NCI-H774 (cell line): ENCODE measurements at regions not wholly inside any gene's neighbourhood (a gene's known extent, or its start where the extent isn't known, plus 50 kb on each side); places are given as distances from the start of the nearest gene placed in this dataset.

Source experiments
- DNase-seq: peaks from one replicate; lab custom pipeline; 2025; lab: John Stamatoyannopoulos, UW

DNA sequence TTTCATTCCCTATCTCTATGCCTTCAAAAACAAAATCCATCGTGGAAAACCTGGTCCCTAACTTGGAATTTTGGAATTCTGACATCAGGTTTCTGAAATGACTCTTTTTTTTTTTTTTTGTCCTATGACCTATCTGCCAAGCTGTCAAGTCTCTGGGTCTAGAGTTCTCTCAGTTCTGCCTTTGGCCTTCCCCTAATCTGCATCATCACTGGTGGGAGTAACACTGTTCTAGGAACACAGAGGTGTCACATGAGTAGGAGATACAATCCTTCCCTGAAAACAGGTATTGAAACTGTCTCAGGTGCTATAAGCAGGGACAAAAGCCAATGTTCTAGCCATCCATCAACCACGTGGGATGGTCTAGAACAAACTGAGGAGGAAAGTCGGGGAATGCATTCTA, 142.0 kb upstream of the ATP1B1 start:
- no peak for DNase-seq

DNA sequence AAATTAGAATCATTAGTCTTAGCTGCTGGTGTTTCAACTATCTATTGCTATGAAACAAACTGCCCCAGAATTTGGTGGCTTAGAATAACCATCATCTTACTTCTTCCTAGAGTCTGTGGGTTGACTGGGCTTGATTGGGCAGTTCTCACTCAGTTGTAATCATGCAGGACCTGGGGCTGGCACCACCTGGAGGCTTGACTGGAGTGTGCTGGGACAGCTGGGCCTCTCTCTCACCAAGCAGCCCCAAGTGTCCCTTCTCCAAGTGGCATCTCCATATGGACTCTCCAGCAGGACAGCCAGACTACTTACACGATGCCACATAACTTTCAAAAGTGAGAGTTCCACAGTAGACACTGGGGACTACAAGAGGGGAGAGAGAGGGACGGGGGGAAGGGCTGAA, 140.3 kb upstream of the ATP1B1 start:
- no peak for DNase-seq

DNA sequence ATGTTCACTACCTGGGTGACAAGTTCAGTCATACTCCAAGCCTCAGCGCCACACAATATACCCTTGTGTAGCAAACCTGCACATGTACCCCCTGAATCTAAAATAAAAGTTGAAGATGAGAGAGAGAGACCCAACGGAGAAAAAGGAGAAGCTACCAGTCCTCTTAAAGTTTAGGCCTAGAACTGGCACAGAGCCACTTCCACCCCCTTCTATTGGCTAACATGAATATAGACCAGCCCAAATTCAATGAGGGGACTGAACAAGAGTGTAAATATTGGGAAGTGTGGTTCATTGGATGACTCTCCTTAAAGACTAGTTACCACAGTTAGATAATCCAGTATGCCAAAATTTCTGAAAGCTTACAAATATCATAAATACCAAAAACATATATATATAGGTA, 139.9 kb upstream of the ATP1B1 start:
- DNase-seq, result no peak

GRCh38 chr1:168970926-168971659, 135.4 kb upstream of the ATP1B1 start:
- DNase-seq, result no peak

GRCh38 chr1:168972225-168972624, 134.3 kb upstream of the ATP1B1 start:
- no peak for DNase-seq

DNA sequence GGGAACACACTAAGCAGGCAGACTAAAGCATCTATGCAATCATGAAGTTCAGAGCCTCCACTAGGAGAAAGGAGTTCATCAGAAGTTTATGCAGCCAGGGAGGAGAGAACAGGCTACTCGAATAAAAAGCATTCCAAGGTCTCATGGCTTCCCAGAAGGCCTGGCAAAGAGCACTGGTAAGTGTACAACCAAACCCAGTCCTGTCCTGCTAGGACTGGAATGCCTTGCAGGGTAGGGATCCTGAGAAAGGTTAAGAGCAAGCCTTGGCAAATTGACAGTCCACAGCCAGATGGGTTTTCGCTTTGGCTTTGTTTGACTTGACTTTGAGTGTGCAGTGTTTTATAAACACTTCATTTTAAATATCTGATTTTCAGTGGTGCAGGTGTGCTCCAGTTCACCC, 133.6 kb upstream of the ATP1B1 start:
- peak; percentile 41 for DNase-seq

GRCh38 chr1:168974117-168974516, 132.4 kb upstream of the ATP1B1 start:
- no peak for DNase-seq

- DNase-seq, result no peak
Observed at GRCh38 chr1:168974611-168975010, 131.9 kb upstream of the ATP1B1 start.

GRCh38 chr1:168976267-168976666, 130.2 kb upstream of the ATP1B1 start:
- no peak for DNase-seq

DNA sequence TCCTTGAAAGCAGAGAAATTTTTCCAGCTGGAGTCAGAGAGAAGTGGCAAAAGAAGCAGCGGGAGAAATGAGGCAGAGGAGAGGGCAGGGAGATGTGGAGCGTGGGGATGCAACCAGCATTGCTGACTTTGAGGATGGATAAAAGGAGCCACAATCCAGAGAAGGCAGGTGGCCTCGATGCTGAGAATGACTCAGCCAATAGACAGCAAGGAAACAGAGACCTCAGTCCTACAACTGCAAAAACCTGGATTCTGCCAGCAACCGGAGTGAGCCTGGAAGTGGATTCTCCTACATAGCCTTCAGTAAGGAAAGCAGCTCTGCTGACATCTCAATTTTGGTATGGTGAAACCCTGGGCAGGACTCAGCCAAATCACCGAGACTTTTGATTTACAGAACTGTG, 128.9 kb upstream of the ATP1B1 start:
- no peak for DNase-seq

- no peak for DNase-seq
Observed at GRCh38 chr1:168979276-168979675, 127.2 kb upstream of the ATP1B1 start.

- DNase-seq, result no peak
Observed at GRCh38 chr1:168980180-168980579, 126.3 kb upstream of the ATP1B1 start.

DNA sequence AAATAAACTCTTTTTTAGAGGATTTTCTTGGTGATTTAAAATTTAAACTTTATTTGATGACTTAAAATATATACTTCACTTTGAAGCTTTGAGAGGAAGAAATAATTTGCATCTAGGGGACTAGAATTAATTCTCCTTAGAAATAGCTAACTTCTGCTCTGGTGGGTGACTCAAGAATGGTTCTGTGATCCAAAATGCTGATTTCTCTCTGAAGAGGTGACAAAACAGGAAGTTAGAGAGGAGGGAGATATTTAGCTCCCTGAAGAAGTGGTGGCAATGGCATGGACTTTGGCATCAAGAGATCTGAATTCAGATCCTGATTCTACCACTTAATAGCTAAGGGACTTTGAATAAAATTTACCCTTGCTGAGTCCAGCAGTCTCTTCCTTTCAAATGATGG, 125.8 kb upstream of the ATP1B1 start:
- DNase-seq, result no peak

GRCh38 chr1:168982778-168983177, 123.7 kb upstream of the ATP1B1 start:
- no peak for DNase-seq

DNA sequence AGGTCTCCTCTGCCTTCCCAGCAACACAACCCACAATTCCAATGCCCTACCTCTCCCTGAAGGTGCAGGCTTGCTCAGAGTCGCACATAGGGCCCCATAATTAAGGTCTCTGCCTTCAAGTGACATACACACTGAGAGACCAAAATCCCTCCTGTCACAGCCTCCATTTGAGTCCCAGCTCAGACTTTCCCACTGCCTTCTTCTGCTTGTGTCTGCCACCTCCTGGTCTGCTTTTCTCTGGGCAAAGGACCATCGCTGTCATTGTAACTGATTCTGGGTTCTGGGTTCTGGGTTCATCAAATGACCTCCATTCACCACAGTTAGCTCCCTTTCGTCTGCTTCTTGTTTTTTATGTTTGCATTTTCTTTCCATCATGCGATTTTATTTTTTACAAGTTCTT, 119.2 kb upstream of the ATP1B1 start:
- DNase-seq, result no peak

DNA sequence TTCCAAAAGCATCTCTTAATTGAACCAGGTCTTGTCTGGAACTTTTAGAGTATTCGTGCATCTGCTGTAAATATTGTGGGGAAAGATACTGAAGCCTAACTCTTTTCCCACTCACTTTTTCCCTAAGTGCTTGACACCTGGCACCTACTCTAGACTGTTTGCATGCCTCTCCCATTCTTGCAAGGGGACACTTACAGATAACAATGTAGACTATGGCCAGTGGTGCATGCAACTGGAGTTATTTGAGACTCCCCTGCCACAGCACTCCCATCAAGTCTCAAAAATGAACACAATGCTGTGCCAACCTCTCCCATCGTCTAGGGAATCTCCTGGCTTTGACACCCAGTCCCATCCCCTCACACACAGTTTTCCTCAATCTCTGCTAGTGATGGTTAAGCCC, 118.6 kb upstream of the ATP1B1 start:
- DNase-seq, result no peak

DNA sequence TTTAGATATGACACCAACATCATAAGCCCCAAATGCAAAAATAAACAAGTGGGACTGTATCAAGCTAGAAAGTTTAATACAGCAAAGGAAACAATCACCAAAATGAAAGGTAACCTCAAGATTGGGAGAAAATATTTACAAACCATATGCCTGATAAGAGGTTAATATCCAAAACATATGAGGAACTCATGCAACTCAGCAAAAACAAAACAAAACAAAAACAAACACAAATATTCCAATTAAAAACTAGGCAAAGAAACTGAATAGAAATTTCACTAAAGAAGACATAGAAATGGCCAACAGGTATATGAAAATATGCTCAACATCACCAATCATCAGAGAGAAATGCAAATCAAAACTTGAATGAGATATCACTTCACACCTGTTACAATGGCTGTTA, 116.5 kb upstream of the ATP1B1 start:
- no peak for DNase-seq

DNA sequence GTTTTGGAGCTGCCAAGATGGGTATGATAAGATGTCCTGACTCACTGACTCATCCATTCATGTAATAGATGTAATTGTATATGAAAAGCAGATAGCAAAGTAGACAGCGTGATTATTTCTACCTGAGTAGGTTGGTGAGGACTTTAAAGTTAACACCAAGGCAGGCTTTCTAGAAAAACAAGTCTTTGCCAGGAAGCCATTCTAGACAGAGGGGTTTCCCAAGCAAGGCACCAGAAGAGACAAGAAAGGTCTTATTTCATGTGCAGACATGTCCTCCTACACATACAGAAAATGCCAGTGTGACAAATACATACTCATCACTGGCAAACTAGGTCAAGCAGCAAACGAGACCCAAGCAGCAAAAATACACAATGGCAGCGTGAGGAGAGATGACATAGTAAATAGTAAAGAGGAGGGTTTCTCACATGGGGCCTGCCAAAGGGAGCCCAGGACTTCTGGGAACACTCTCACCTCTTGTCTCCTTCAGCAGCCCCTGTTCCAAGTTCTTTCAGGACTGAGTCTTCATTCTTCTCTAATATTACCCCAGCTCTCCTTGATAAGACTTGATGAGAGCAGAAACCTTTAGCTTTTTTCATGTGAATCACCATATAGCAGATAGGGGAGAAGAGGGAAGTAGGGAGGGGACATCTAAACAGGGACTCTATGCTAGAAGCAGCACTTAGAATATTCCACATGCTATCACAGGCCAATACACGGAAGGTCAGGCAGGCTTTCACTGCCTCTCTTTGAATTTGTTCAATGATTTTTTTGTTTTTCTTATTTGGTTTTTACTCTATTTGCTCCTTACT, 114.6 kb upstream of the ATP1B1 start:
- no peak for DNase-seq

DNA sequence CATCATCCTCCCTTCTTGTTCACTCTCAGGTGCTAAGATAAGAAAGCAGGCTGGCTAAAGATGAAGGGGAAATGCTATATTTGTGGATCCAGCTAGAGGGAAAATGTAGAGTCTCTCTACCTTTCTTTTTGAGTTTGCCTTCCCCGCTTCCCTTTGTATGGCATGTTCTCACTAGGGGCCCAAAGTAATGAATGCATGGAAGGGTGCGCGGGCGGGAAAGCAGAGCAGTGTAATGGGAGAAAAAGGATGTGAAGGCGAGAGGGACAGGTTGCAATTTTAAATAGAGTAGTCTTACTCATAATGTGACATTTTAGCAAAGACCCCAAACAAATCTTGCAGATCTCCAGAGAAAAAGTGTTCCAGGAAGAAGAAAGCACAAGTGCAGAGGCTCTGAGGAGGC, 105.1 kb upstream of the ATP1B1 start:
- DNase-seq, result no peak

- no peak for DNase-seq
Observed at GRCh38 chr1:169003864-169004516, 102.5 kb upstream of the ATP1B1 start.

DNA sequence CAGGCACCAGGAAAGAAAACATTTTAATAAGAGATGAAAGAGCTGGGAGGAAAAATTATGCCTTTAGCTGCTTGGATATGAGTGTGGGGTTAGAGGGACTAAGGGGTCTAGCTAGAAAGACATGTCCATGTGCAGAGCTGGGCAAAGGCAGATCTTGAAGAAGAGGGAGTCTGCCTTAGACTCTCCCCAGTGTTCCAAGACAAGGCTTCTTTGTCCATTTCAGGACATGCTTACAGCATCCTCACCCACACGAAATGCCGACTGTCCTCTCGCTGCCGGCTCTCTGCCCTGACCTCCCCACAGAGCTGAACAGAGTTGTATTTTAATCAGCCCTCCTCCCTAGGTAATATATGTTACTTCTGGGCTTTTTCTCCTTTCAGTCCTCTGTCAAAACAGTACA, 100.7 kb upstream of the ATP1B1 start:
- DNase-seq, result no peak

GRCh38 chr1:169009666-169010065, 96.8 kb upstream of the ATP1B1 start:
- DNase-seq, result no peak

DNA sequence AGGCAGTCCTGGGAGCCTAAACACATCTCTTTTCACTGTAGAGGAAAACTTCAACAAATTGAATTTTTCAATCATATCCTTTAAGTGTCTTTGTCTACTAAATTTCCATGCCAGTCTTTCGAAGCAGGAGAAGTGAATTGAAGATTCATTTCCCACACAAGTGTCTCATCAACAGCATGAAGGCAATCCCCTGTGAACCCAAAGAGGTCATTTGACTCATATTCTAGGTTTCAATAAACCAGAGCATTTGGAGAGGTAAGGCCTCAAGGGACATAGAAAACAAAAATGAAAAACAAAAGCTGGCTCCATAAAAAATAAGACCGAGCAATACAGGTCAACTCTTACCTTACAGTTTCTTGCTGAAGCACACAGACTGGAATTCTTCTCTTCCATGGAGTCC, 94.1 kb upstream of the ATP1B1 start:
- DNase-seq, result no peak
